COLO829 (cell line): ENCODE measurements at regions not wholly inside any gene's neighbourhood (a gene's known extent, or its start where the extent isn't known, plus 50 kb on each side); places are given as distances from the start of the nearest gene placed in this dataset.

ENCODE experiments used
- DNase-seq: peaks from one replicate; pipeline ENCODE4 v3.0.0; 2012; ENCODE audit warnings: low spot score

DNA sequence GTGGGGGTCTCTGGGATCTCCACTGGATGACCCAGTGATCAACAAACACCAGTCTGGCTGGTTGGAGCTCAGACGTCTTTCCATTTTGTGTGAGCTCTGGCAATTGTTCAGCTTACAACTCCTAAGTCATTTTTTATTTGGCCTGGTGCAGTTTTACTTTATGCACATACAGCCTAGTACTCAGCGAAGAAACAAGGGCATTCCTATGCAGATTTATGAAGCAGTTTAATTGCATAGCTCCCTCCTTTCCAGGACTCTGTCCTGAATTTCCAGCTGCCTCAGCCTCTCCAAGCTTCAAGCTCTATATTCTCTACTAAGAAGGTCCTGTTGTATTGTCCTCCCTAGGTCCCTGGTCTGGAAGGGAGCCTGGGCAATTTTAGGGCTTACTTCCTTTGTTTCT lies 145.6 kb upstream of the GALNT17 start:
- no peak for DNase-seq

DNA sequence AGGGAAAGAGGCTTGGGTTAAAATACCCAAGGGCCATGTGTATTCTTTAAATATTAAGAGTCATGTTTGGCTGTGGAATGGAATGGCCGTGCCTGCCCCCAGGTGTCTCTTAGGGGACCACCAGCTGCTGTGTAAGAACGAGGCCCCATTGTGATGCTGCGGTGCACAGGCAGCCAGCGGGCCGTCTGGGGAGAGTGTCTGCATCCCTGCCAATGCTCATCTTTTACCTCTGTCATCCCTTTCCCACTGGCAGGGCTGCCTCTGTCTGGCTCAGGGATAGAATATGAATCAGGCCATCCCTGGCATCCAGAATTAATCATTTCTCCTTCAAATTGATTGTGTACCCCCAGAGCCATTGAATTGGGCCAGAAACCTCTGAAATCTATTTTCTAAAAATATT lies 137.8 kb upstream of the GALNT17 start:
- DNase-seq, result no peak

DNA sequence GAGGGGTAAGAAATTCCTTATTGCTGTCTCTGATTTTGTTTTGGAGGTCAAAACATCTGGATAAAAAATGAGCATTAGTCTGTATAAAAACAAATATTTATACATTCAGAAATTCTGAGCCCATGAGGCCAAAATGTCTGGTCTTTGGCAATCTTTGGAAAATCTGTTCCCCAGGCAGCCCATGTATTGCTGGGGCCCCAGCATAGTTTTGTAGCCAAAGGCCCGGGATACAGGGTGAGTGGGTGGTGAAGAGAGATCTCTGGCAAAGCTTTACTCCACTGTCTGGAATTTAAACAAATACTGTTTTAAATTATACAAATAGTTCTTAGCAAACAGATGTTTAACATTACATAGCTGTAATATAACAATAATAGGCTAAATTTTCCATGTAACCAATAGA lies 134.7 kb upstream of the GALNT17 start:
- no peak for DNase-seq

DNA sequence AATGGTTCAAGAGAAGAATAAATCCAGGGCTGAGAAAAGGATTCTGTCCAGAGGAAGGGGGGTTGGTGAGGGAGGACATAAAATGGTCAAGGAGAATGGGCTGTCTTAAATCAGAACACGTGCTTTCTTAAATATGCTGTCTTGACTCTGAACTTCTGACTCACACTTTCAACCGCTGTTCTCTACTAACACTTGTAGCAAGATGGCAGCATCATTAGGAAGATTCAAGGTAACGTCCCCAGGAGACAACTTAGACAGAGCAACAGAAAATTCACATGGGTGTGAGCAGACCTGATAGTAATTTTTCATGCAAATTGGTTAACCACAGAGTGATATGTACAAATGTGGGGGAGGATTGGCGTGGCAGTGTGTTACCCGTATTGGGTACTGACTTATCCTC lies 126.8 kb upstream of the GALNT17 start:
- no peak for DNase-seq

DNA sequence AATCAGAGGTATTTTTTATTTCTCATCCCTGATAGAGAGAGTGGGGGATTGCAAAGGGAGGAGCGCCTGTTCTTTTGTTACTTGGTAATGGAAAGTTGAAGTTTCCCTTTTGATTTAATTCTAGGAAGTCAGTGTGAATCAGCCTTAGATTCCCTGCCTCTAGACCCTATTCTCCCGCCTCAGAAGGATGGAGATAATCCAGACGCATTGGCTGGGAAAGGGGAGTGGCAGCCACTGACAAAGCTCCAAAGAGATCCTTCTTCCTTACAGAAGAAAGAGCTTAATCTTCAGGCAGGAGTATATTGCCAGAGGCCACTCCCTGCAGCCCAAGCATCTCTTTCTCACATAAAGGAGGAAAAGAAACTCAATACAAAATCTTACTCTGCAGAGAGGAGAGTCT lies 122.3 kb upstream of the GALNT17 start:
- no peak for DNase-seq

DNA sequence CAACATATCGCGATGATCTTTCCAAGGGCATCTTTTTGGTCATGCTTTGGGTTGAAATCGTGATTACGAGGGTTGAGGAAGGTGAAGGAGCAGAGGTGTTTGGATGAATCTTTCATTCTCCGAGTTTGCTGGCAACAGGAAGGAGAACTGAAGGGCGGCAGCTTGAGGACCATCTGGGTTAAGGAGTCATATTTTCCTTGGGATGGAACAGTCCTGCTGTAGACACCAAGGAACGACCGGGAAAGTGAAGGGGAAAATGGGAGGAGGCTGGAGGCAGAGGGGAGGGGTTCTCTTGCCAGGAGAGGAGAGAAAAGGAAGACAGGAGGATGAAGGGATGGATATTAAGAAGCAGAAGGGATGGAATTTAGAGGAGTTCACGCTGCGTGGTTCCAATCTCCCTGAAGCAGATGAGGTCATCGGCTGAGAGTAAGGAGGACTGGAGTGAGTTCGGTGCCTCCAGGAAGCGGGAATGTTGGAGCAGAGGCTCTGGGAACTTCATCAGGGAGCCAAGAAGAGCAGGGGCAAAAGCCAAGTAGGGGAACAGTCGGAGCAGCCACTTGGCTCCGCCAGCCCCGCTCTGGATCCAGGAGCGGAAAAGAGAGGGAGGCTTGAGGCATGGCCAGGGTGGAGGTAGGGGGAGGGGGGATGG lies 116.6 kb upstream of the GALNT17 start:
- DNase-seq, result no peak

DNA sequence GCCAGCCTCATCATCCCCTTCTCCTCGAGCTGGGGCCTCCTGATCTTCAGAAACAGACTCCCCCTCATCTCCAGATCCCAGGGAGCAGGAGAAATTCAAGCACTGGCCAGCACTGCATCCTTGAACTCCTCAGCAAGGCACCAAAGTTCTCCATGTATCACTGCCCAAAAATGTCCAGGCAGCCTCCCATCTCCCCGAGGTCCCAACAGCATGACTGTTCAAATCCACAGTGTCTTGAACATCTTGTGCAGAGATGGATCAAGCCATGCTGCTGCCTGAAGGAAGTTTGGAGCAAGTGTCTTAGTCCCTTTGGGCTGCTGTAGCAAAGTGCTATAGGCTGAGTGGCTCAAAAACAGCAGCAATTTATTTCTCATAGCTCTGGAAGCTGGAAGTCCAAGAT lies 115.5 kb upstream of the GALNT17 start:
- DNase-seq, result no peak

DNA sequence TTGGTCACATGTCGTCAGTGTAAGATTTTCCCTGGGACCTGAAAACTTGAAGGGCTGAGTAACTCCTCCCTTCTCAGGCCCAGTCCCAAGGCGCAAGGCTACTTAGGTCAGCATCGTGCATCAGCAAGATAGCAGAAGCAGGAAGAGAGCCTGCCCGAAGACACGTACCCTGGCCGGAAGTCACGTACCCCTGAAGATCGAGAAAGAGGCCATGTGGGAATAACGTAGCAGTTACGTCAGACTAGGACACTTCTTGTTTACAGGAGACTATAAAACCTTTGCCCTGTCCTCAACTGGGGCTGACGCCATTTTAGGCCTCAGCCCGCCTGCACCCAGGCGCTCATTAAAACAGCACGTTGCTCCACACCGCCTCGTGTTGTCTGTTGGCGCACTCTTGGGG lies 114.3 kb upstream of the GALNT17 start:
- no peak for DNase-seq

DNA sequence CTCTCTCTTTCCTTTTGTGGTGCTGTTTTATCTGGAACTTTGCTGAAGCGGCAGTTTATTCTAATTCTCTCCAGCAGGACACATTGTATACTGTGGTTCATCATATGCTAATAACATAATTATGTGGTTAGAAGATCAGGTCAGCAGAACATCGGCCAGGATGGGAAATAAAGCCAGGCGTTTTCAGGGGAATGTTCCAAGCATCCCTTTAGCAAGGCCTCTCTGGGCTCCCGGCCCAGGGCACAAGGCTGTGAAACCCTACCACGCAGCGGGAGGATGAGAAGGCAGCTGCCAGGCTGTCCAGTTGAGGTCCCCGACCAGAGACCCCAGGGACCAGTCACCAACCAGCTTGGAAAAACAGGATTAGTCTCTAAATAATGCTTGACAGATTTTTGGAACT lies 112.2 kb upstream of the GALNT17 start:
- no peak for DNase-seq

DNA sequence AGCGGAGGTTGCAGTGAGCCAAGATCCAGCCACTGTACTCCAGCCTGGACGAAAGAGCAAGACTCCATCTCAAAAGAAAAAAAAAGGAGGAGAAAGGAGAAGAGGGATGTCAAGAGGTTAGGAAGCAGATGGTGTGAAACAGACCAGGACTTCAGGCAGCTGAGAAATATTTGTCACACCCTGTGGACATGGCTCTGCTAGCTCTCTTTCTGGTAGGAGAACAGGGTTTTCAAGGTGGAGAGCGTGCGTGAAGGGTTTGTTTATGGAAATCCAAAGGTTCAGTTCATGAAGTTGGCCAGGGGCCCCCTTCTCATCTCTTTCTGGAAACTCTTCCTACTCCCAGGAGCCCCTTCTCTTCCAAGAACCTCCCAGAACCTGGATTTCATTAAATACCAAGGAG lies 110.8 kb upstream of the GALNT17 start:
- DNase-seq, result no peak

DNA sequence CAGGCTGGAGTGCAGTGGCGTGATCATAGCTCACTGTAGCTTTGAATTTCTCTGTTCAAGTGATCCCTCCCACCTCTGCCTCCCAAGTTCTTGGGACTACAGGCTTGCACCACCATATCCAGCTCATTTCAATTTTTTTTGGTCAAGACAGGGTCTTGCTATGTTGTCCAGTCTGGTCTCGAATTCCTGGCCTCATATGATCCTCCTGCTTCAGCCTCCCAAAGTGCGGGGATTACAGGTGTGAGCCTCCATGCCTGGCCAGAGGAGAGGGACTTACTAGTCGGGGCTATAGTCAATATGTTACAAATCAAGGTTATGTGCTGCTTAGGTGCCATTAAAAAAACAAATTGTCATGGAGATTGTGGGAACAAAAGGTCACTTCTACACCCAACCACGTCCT lies 105.3 kb upstream of the GALNT17 start:
- DNase-seq, result no peak

DNA sequence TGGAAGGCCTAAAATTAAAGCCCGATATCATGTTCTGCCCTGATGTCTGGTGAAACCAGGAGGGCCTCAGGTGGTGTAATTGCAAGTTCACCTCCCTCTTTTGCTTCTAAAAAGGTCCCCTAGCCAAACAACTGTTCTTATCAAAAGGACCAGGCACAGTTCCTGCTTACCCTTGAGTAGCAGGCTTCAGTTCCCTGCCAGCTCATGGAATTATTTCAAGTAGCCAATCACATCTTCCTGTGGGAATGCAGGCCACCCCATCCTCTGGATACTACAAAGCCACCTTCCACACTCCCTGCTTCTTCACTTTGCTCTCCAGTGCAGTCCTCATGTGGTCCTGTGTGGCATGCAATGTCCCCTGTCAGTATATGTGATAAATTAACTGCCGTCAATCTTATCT lies 97.7 kb upstream of the GALNT17 start:
- no peak for DNase-seq

DNA sequence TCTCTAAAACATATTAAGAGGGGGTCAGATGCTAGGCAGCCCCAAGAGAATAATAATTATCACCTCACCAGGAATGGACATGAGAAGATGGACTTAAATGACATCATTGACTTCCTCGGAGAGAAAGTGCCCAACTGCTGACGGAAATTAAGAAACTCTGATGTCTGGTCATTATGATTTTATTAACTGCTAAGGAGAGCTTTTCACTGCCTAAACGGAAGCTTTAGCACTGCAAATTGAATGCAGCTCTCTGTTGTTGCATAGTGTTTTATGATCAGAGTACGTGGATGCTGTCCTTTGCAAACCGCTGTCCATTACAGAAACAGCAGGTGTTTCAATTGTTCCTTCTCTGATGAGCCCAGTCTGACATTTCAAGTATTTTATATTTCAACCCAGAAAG lies 89.4 kb upstream of the GALNT17 start:
- DNase-seq, result no peak

DNA sequence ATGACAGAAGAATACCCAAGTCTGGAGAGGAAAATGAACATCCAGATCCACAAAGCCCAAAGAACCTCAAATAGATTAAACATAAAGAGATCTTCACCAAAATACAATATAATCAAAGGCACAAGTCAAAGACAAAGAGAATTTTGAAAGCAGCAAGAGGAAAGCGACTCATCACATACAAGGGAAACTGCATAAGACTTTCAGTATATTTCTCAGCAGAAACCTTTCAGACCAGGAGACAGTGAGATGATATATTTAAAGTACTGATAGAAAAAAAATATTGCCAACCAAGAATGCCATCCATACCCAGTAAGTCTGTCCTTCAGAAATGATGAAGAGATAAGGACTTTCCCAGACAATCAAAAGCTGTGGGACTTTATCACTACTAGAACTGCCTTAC lies 81.5 kb upstream of the GALNT17 start:
- DNase-seq, result no peak

DNA sequence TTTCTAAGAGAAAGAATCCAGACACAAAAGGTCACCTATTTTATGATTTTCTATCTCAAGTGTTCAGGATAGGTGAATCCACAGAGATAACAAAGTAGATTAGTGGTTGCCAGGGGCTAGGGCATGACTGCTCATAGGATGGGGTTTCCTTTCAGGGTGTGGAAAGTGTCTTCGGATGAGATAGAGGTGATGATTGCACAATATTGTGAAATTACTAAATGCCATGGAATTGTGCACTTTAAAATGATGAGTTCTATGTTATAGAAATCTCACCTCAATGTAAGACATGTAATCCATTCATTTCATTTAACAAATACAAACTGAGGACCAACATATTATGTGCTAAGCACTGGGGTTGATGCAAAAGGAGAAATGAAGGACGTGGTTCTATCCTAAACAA lies 76.4 kb upstream of the GALNT17 start:
- DNase-seq, result no peak

DNA sequence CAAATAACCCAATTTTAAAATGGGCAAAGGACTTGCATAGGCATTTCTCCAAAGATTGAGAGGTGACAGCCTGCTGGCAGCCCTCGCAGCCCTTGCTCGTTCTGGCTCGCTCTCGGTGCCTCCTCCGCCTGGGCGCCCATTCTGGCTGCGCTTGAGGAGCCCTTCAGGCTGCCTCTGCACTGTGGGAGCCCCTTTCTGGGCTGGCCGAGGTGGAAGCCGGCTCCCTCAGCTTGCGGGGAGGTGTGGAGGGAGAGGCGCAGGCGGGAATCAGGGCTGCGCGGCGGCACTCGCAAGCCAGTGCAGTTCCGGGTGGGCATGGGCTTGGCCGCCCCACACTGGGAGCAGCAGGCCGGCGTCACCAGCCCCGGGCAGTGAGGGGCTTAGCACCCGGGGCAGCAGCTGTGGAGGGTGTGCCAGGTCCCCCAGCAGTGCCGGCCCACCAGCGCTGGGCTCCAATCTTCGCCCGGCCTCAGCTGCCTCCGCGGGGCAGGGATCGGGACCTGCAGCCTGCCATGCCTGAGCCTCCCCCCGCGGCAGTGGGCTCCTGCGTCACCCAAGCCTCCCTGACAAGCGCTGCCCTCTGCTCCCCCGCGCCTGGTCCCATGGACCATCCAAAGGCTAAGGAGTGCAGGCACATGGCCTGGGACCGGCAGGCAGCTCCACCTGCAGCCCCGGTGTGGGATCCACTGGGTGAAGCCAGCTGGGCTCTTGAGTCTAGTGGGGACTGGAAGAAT lies 54.0 kb upstream of the GALNT17 start:
- no peak for DNase-seq
